ENCODE measurements at regions not wholly inside any gene's neighbourhood (a gene's known extent, or its start where the extent isn't known, plus 50 kb on each side); places are given as distances from the start of the nearest gene placed in this dataset.
"Not testable (repeated sequence)": the region's sequence is repeated elsewhere in the genome, so short reads cannot be mapped to it uniquely, and the experiment has no call there.

DNA sequence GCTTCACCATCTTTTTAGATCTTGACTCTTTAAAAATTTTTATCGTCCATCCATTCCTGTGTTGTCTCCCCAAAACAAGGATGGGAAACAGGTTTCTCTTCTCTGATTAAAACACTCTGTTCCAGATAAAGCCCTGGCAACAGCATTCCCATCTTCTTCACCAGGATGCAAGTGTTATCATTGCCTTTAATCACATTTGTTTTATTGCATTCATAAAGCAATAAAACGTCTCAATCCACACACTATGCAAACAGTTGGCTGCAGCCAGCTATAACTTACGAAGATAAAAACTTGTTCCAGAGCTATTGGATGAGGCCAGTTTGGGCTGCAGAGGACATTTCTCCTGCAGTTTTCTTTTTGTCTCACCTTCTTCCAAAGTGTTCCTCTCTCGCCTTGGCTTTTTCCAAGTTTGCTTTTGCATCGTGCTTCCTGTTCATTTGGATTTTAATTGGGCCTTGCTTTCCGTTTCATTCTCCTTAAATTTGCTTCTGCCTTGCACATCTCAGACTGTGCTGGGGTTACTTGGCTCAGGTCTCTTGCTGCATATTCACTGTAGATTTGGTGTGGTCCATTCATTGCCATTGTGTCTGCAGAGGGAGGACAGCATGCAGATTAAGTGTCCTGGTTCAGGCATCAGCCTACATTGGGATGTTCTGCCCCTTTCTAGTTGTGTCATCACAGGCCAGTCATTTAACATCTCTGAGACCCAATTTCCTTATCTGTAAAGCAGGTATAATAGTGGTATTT lies 136.5 kb upstream of the LIFR start:
- Histone ChIP-seq H3K4me3 (no peak overlapping the region), H3K4me1 (no peaks in the 10 kb centered on the region), H3K27ac (no peak overlapping the region), H3K9me3 (no peaks in the 10 kb centered on the region), H3K36me3 (no peaks in the 10 kb centered on the region), H3K27me3 (no peaks in the 10 kb centered on the region)
- intact Hi-C loops (cut with DNase I) = no loop called here
- 61% methylated on average over 6 of the region's 6 CpGs for WGBS (ENCODE audit: insufficient coverage, low coverage, low lambda C conversion rate, missing lambda C conversion rate)
- no peak for ATAC-seq
- DNase-seq = no peak
- TF ChIP-seq, protein P1, sequence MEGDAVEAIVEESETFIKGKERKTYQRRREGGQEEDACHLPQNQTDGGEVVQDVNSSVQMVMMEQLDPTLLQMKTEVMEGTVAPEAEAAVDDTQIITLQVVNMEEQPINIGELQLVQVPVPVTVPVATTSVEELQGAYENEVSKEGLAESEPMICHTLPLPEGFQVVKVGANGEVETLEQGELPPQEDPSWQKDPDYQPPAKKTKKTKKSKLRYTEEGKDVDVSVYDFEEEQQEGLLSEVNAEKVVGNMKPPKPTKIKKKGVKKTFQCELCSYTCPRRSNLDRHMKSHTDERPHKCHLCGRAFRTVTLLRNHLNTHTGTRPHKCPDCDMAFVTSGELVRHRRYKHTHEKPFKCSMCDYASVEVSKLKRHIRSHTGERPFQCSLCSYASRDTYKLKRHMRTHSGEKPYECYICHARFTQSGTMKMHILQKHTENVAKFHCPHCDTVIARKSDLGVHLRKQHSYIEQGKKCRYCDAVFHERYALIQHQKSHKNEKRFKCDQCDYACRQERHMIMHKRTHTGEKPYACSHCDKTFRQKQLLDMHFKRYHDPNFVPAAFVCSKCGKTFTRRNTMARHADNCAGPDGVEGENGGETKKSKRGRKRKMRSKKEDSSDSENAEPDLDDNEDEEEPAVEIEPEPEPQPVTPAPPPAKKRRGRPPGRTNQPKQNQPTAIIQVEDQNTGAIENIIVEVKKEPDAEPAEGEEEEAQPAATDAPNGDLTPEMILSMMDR (IDR thresholded peaks at IDR 0.05) = no peak
- no peak for TF ChIP-seq POLR2A (IDR thresholded peaks at IDR 0.05)

DNA sequence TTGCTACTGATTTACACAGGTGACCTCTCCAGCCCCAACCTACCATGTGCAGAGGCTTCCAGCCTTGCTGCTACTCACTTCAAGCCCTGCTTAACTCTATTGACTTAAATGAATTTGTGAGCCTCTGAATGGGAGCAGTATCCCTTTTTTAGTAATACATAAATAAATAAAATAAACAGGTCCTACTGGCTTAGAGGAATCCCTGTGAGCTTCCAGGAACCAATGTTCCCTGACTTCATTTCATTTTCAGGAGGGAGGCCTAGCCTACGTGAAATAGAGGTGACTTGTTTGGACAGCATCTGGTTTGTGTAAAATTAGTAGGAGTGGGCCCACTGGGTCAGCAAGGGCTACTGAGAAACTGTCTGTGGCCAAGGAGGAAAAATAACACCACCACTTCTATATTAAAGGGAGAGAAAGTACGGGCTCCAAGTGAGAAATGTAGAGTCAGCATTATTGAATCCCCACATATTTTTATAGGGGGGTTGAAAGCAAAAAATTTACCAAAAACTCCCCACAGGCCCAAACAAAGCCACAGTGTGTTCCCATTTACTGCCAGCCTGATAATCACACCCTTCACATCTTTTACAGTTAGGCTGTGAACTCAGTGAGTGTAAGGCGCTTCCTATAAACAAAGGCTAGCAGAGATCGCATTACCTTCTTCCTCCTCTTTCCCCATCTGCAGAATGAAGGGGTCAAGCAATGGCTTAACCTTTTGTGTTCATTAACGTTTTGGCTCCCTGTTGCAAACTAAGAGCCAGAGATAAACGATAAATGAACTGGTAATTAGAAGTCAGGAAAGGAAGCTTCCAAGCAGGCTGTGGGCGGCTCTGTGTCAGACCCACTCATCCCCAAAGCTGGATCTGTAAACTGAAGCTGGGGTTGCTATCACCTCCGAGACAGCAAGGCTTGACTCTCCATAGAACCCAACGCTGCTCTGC lies 138.8 kb upstream of the LIFR start:
- Histone ChIP-seq H3K9me3 (no peaks in the 10 kb centered on the region), H3K27me3 (no peaks in the 10 kb centered on the region), H3K36me3 (no peaks in the 10 kb centered on the region), H3K4me3 (no peak overlapping the region), H3K4me1 (no peaks in the 10 kb centered on the region), H3K27ac (no peak overlapping the region)
- intact Hi-C loops (cut with DNase I) = no loop called here
- no peak for DNase-seq
- 34% methylated on average over 9 of the region's 9 CpGs for WGBS (ENCODE audit: insufficient coverage, low coverage, low lambda C conversion rate, missing lambda C conversion rate)
- TF ChIP-seq, protein P1 (IDR thresholded peaks at IDR 0.05) = no peak
- TF ChIP-seq POLR2A (IDR thresholded peaks at IDR 0.05) = no peak
- peak in 3 of 4 donors; percentile 40 to 73 (median 44) for ATAC-seq

DNA sequence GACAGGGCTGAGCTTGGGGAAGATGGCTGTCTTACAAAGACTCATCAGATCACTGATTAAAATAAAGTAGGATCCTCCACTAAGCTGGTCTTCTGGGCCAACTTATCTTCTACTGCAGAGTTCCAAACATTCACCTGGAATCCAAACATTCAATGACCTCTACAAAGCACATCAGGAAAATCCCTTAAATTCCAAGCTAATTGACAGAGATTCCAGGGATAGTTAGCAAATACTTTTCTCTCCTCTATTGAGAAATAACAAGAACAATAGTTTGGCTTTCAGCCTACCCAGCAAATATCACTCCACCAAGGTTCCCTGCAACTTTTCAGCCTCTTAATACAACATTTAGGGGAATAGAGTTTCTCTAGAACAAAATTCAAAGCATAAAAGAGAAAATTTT lies 140.6 kb upstream of the LIFR start:
- Histone ChIP-seq H3K27me3 (no peaks in the 10 kb centered on the region), H3K4me3 (no peak overlapping the region), H3K4me1 (no peaks in the 10 kb centered on the region), H3K27ac (no peak overlapping the region), H3K36me3 (no peaks in the 10 kb centered on the region), H3K9me3 (no peaks in the 10 kb centered on the region)
- intact Hi-C loops (cut with DNase I) = no loop called here
- no peak for ATAC-seq
- TF ChIP-seq, protein P1 (IDR thresholded peaks at IDR 0.05) = no peak
- no peak for TF ChIP-seq POLR2A (IDR thresholded peaks at IDR 0.05)
- no peak for DNase-seq

DNA sequence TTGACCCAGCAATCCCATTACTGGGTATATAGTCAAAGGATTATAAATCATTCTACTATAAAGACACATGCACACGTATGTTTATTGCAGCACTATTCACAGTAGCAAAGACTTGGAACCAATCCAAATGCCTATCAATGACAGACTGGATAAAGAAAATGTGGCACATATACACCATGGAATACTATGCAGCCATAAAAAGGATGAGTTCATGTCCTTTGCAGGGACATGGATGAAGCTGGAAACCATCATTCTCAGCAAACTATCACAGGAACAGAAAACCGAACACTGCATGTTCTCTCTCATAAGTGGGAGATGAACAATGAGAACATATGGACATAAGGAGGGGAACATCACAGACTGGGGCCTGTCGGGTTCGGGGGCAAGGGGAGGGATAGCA lies 140.3 kb upstream of the OSMR start:
- H3K4me1 ChIP-seq; DNase-seq; H3K27ac ChIP-seq; H3K36me3 ChIP-seq; intact Hi-C loops (cut with DNase I); H3K4me3 ChIP-seq; ATAC-seq; H3K27me3 ChIP-seq; H3K9me3 ChIP-seq: not testable (repeated sequence)
- WGBS (ENCODE audit: insufficient coverage, low coverage, low lambda C conversion rate, missing lambda C conversion rate) = 71% methylated on average over 4 of the region's 4 CpGs

DNA sequence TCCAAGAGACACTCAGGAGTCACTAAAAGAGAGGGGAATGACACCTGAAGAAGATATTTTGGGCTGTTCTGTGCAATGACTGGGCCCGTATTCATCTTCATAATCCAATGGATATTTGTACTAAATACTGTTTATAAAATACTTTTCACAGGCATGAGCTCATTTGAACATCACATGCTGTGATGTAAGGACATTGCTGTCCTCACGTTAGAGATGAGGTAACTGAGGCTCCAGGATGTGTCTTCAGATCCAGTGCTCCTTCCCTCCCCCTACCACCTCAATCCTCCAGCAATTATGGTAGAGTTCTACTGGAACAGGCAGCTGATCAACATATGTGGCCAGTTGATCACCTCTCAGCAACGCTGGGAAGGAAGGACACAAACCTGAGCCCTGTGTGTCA lies 139.4 kb upstream of the OSMR start:
- Histone ChIP-seq H3K36me3 (no peaks in the 10 kb centered on the region), H3K27me3 (no peaks in the 10 kb centered on the region), H3K4me3 (no peak overlapping the region), H3K4me1 (no peaks in the 10 kb centered on the region), H3K27ac (no peak overlapping the region), H3K9me3 (no peaks in the 10 kb centered on the region)
- TF ChIP-seq, protein P1 (IDR thresholded peaks at IDR 0.05) = no peak
- no peak for TF ChIP-seq POLR2A (IDR thresholded peaks at IDR 0.05)
- 60% methylated on average over 3 of the region's 3 CpGs for WGBS (ENCODE audit: insufficient coverage, low coverage, low lambda C conversion rate, missing lambda C conversion rate)
- no peak for DNase-seq
- no peak for ATAC-seq
- intact Hi-C loops (cut with DNase I) = no loop called here

All from right lobe of liver (tissue), 6 donors.